ENCODE measurements at regions not wholly inside any gene's neighbourhood (a gene's known extent, or its start where the extent isn't known, plus 50 kb on each side); places are given as distances from the start of the nearest gene placed in this dataset.

DNA sequence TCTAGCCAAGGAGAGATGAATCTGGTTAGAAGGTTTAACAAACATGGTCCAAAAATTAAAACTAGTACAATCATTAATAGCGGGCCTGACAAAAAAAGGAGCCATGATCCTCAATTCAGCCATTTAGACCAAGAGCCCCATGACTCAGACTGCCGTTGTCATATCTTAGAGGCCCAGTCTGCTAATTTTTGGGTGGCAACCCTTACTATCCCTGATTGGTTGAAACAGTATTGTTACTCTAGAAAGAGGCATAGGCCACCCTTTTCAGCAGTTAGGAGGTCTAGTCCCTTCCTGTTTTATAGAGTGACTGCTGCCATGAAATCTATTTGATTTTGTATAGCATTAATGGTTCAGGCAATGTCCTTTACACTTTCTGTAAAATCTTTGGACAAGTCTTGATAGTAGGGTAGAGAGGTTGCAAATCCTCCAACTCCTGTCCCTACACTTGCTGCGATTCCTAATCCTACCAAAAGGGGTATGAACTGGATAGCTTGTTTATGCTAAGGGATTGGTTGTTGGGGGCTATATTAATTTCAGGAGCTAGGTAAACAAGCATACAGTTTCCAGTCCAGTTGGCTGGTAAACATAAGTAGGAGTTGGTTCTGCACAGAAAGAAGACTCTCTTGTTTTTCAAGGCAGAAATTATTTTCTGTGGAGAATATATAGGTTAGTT is 1056.3 kb upstream of the CNTN5 start:
- no peak for DNase-seq (ENCODE audit: low read depth)
- TF ChIP-seq, protein P1, sequence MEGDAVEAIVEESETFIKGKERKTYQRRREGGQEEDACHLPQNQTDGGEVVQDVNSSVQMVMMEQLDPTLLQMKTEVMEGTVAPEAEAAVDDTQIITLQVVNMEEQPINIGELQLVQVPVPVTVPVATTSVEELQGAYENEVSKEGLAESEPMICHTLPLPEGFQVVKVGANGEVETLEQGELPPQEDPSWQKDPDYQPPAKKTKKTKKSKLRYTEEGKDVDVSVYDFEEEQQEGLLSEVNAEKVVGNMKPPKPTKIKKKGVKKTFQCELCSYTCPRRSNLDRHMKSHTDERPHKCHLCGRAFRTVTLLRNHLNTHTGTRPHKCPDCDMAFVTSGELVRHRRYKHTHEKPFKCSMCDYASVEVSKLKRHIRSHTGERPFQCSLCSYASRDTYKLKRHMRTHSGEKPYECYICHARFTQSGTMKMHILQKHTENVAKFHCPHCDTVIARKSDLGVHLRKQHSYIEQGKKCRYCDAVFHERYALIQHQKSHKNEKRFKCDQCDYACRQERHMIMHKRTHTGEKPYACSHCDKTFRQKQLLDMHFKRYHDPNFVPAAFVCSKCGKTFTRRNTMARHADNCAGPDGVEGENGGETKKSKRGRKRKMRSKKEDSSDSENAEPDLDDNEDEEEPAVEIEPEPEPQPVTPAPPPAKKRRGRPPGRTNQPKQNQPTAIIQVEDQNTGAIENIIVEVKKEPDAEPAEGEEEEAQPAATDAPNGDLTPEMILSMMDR (conservative IDR thresholded peaks at IDR 0.05; ENCODE audit: control insufficient read depth, insufficient read depth, low read depth, low read length), result no peak

DNA sequence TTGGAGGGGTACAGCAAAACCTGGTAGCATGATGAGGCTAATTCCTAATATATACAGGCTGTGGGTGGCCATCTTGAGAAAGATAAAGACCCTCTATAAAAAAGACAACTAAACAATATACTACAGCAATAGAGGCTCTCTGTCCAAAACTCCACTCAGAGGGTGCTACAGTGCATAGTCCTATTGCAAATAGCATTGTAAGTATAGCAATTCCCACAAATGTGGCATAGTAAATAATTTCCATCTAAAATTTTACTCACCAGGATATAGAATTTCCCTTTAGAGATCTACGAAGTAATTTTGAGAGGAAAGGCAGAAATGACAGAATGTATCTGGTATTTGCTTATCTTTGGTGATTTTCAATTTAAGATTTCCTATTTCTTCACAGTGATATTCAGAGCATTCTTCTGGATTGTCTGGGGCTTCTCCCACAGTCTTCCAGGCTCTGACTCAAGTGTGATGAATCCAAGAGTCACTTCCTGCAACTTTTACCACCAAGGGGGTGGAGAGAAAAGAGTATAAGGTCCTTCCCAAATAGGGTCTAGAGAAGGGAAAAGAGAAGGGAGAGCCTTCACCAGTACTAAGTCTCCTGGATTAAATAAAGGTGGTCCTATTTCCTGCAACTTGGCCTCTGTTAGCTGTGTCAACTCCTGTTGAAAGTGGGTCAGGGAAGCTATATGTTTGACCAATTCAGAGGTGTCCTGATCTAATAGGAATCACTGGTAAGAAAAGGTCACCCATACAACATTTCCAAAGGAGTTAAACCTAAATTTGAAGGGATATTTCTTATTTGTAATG is 1054.7 kb upstream of the CNTN5 start:
- TF ChIP-seq, protein P1 (conservative IDR thresholded peaks at IDR 0.05; ENCODE audit: control insufficient read depth, insufficient read depth, low read depth, low read length), result no peak
- DNase-seq (ENCODE audit: low read depth), result peak; percentile 86
- H3K4me3 ChIP-seq (ENCODE audit: control insufficient read depth, low read depth, low read length), result no peak overlapping the region

More for the DNA sequence above, 1056.3 kb upstream of the CNTN5 start:
- H3K4me3 ChIP-seq (ENCODE audit: control insufficient read depth, low read depth, low read length), result no peak overlapping the region

DNA sequence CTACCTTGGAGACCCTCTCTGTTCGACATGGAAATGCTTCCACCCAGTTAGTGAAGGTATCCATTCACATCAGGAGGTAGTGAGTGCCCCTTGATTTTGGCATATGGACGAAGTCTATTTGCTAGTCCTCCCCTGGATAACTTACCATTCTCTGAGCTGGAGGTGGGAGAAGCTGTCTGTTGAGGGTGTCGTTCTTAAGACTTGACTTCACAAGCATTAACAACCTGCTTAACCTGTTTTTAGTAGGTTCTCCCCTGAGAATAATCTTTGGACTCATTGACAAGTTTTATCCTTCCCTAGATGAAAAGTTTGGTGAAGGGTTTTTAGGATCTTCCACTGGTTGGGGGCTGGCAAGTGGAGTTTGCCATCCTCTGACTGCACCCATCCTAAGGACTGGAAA is 1053.8 kb upstream of the CNTN5 start:
- TF ChIP-seq, protein P1 (conservative IDR thresholded peaks at IDR 0.05; ENCODE audit: control insufficient read depth, insufficient read depth, low read depth, low read length), result no peak
- DNase-seq (ENCODE audit: low read depth), result no peak
- no peak overlapping the region for H3K4me3 ChIP-seq (ENCODE audit: control insufficient read depth, low read depth, low read length)

DNA sequence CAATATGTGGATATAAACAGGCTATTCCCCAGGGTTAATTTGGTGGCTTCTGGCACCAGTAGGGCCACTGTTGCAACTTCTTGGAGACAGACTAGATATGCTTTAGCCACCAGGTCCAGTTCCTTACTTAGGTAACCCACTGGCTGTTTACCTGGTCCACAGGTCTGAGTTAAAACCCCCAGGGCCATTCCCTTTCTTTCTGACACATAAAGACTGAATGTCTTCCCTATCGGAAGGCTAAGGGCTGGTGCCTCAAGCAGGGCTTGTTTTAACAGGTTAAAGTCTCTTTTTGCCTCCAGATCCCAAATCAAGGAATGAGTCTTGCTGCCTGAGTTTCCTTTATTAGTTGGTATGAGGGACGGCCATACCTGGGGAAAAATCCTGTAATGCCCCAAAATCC is 1052.7 kb upstream of the CNTN5 start:
- TF ChIP-seq, protein P1 (conservative IDR thresholded peaks at IDR 0.05; ENCODE audit: control insufficient read depth, insufficient read depth, low read depth, low read length), result no peak
- no peak for DNase-seq (ENCODE audit: low read depth)
- H3K4me3 ChIP-seq (ENCODE audit: control insufficient read depth, low read depth, low read length), result no peak overlapping the region

DNA sequence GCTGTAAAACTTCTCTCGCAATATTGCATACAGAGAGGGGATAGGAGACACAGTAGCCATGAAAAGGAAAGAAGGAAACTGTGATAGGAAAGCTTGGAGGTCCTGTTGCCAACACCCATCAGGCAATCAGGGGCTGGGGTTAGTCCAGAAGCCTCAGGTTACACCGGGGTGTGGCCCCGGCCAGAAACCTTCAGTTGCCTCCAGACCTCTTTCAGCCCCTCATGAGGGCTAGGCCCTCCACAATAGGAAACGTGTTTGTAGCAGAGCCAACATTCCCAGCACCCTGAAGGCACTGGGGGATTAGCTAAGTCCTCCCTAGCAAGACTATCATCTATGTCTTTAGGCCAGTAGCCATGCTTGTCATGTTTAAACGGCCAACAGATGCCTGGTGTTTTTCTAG is 1048.0 kb upstream of the CNTN5 start:
- TF ChIP-seq, protein P1 (conservative IDR thresholded peaks at IDR 0.05; ENCODE audit: control insufficient read depth, insufficient read depth, low read depth, low read length), result no peak
- H3K4me3 ChIP-seq (ENCODE audit: control insufficient read depth, low read depth, low read length), result no peak overlapping the region
- no peak for DNase-seq (ENCODE audit: low read depth)

DNA sequence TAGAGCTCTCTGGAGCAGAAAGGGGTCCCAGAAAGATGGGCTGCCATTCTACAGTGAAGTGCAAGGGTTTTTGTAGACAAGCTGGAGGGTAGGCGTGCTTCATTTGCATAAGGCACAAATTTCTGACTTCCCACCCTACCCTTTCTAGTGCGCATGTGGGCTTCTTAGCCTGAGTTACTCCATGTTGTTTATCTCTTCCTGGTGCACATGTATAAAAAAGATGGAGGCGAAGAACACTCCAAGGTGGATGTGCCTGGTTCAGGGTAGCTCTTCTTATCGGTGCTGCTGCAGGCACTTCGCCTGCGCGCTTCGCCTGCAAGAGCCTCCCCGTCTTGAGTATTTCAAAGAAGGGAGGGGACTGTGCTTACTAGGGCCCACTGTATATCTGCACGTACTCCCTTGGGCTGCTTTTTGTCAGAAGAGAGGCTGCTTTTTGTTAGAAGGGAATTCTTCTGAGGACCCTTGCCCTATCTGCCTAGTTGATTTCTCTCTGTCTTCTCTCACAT is 1047.3 kb upstream of the CNTN5 start:
- no peak for DNase-seq (ENCODE audit: low read depth)
- TF ChIP-seq, protein P1 (conservative IDR thresholded peaks at IDR 0.05; ENCODE audit: control insufficient read depth, insufficient read depth, low read depth, low read length), result no peak
- no peak overlapping the region for H3K4me3 ChIP-seq (ENCODE audit: control insufficient read depth, low read depth, low read length)

Data from fibroblast of mammary gland (primary cell).